ENCODE measurements at regions not wholly inside any gene's neighbourhood (a gene's known extent, or its start where the extent isn't known, plus 50 kb on each side); places are given as distances from the start of the nearest gene placed in this dataset.

GRCh38 chr7:86025807-86026206 lies 617.9 kb upstream of the GRM3 start:
- H3K4me3 ChIP-seq (ENCODE audit: low read length): no peak overlapping the region
- H2AFZ ChIP-seq (ENCODE audit: low read depth, low read length): no peak overlapping the region
- H3K27me3 ChIP-seq (ENCODE audit: insufficient read depth, low read depth, low read length): no peaks in the 10 kb centered on the region
- H3K27ac ChIP-seq (ENCODE audit: low read length): no peak overlapping the region
- H3K9me3 ChIP-seq (ENCODE audit: low read length): no peaks in the 10 kb centered on the region
- no peaks in the 10 kb centered on the region for H3K79me2 ChIP-seq (replicated peaks; ENCODE audit: insufficient read depth, low read length)
- H3K9me2 ChIP-seq (ENCODE audit: insufficient read depth, low read length): no peaks in the 10 kb centered on the region
- TF ChIP-seq TAF1 (IDR thresholded peaks at IDR 0.05; ENCODE audit: low read depth): no peak
- TF ChIP-seq SMC3 (conservative IDR thresholded peaks at IDR 0.05; ENCODE audit: poor library complexity): no peak
- TF ChIP-seq EP300 (conservative IDR thresholded peaks at IDR 0.05; ENCODE audit: poor library complexity, severe bottlenecking): no peak
- no peak for TF ChIP-seq REST (IDR thresholded peaks at IDR 0.05; ENCODE audit: borderline replicate concordance)
- no peaks in the 10 kb centered on the region for H4K20me1 ChIP-seq (ENCODE audit: insufficient read depth)
- H3F3A ChIP-seq (ENCODE audit: insufficient read depth, low read length, poor library complexity, severe bottlenecking): no peaks in the 10 kb centered on the region
- no peaks in the 10 kb centered on the region for H3K36me3 ChIP-seq (ENCODE audit: insufficient read depth, low read length)
- H3K9ac ChIP-seq (ENCODE audit: low read length): no peak overlapping the region
- no peak overlapping the region for H3K4me2 ChIP-seq (ENCODE audit: low read length)

- H3K79me2 ChIP-seq (replicated peaks; ENCODE audit: insufficient read depth, low read length): no peaks in the 10 kb centered on the region
- H3K9ac ChIP-seq (ENCODE audit: low read length): no peak overlapping the region
- no peaks in the 10 kb centered on the region for H3K27me3 ChIP-seq (ENCODE audit: insufficient read depth, low read depth, low read length)
- H2AFZ ChIP-seq (ENCODE audit: low read depth, low read length): no peak overlapping the region
- no peak overlapping the region for H3K4me2 ChIP-seq (ENCODE audit: low read length)
- H3K9me3 ChIP-seq (ENCODE audit: low read length): no peaks in the 10 kb centered on the region
- no peaks in the 10 kb centered on the region for H3F3A ChIP-seq (ENCODE audit: insufficient read depth, low read length, poor library complexity, severe bottlenecking)
- H3K27ac ChIP-seq (ENCODE audit: low read length): no peak overlapping the region
- no peaks in the 10 kb centered on the region for H3K36me3 ChIP-seq (ENCODE audit: insufficient read depth, low read length)
- TF ChIP-seq POLR2AphosphoS5 (IDR thresholded peaks at IDR 0.05): no peak
- no peak for TF ChIP-seq TAF1 (IDR thresholded peaks at IDR 0.05; ENCODE audit: low read depth)
- no peak for TF ChIP-seq EP300 (conservative IDR thresholded peaks at IDR 0.05; ENCODE audit: poor library complexity, severe bottlenecking)
- TF ChIP-seq, protein P1, sequence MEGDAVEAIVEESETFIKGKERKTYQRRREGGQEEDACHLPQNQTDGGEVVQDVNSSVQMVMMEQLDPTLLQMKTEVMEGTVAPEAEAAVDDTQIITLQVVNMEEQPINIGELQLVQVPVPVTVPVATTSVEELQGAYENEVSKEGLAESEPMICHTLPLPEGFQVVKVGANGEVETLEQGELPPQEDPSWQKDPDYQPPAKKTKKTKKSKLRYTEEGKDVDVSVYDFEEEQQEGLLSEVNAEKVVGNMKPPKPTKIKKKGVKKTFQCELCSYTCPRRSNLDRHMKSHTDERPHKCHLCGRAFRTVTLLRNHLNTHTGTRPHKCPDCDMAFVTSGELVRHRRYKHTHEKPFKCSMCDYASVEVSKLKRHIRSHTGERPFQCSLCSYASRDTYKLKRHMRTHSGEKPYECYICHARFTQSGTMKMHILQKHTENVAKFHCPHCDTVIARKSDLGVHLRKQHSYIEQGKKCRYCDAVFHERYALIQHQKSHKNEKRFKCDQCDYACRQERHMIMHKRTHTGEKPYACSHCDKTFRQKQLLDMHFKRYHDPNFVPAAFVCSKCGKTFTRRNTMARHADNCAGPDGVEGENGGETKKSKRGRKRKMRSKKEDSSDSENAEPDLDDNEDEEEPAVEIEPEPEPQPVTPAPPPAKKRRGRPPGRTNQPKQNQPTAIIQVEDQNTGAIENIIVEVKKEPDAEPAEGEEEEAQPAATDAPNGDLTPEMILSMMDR (IDR thresholded peaks at IDR 0.05; ENCODE audit: poor library complexity, severe bottlenecking): no peak
- no peak for TF ChIP-seq RAD21 (conservative IDR thresholded peaks at IDR 0.05)
- no peak for TF ChIP-seq SMC3 (conservative IDR thresholded peaks at IDR 0.05; ENCODE audit: poor library complexity)
- TF ChIP-seq EZH2 (IDR thresholded peaks at IDR 0.05; ENCODE audit: borderline replicate concordance, insufficient read depth, low read length, poor library complexity, severe bottlenecking): no peak
- no peak for TF ChIP-seq MXI1 (conservative IDR thresholded peaks at IDR 0.05; ENCODE audit: poor library complexity, severe bottlenecking)
- no peak for TF ChIP-seq REST (IDR thresholded peaks at IDR 0.05; ENCODE audit: borderline replicate concordance)
- no peaks in the 10 kb centered on the region for H3K9me2 ChIP-seq (ENCODE audit: insufficient read depth, low read length)
- H3K4me3 ChIP-seq (ENCODE audit: low read length): no peak overlapping the region
- H4K20me1 ChIP-seq (ENCODE audit: insufficient read depth): no peaks in the 10 kb centered on the region
These were observed 630.0 kb upstream of the GRM3 start for GRCh38 chr7:86013662-86014061.
